PC-9 (cell line): ENCODE measurements at regions not wholly inside any gene's neighbourhood (a gene's known extent, or its start where the extent isn't known, plus 50 kb on each side); places are given as distances from the start of the nearest gene placed in this dataset.

Source experiments
- CTCF ChIP-seq: fragments of 200-600 bp; sonication (generic); conservative IDR thresholded peaks from 2 replicates; pipeline ENCODE4 v1.6.1; 2017; ENCODE audit warnings: mixed run types, antibody characterized with exemption, mild to moderate bottlenecking, moderate library complexity
- EZH2 ChIP-seq: fragments of 200-600 bp; sonication (generic); IDR thresholded peaks from 2 replicates; pipeline ENCODE4 v1.8.0; 2017; ENCODE audit warnings: antibody characterized with exemption, low read depth

- no peak for TF ChIP-seq CTCF
- TF ChIP-seq EZH2, result no peak
Measured at GRCh38 chr5:153429761-153430380, 60.6 kb upstream of the GRIA1 start.
